ENCODE measurements at regions not wholly inside any gene's neighbourhood (a gene's known extent, or its start where the extent isn't known, plus 50 kb on each side); places are given as distances from the start of the nearest gene placed in this dataset.

DNA sequence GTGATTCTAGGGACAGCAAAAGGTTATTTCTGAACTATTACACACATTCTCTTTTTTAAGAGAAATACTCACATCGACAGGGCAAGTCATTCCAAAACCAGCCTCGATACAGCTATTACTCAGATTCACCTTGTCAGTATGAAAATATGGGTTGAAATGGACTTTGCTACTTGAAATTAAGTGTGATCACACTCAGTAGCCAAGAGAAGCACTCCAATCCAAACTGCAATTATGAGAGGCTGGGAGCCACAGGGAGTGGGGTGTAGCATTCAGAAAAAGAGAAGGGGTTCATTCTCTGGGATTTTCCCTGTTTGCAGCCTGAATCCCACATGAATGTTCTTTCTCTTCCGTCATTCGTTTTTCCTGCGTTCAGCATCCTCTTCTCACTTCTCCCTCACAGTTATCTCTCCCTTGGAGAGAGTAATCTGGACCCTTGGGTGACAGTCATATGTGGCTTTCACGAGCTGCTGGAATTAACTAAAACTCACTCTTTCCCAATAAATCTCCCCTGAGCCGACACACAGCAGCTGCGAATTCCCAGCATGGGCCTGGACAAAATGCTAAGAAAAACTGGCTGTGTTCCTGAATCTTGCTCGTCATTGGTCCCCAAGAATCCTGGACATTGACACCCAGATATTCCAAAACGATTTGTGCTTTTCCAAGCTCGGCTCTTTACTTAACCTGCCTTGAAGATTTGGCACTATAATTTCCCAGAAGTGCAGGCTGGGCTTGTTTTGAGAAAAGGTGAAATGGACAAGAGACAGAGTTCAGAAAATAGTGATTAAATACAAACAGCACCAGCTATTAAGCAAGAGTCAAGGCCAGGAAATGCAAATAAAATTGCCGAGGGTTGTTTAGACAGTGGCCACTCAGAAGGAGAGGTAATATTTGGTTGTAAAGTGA, 199.5 kb upstream of the PLEKHG7 start (continued):
- TF ChIP-seq PAX8 (IDR thresholded peaks at IDR 0.05) (no peak), FOXK2 (IDR thresholded peaks at IDR 0.05) (no peak), EZH2 (IDR thresholded peaks at IDR 0.05; ENCODE audit: borderline replicate concordance, control insufficient read depth, low read depth, low read length) (no peak), WRNIP1 (IDR thresholded peaks at IDR 0.05; ENCODE audit: borderline replicate concordance, low read depth, low read length) (no peak), HDGF (IDR thresholded peaks at IDR 0.05) (no peak; the same call in 1 of the 2 replicates), HCFC1 (IDR thresholded peaks at IDR 0.05; ENCODE audit: low read length) (0 out of 2 replicates have a peak, but pooled peaks have one; percentile 22), KAT2A (conservative IDR thresholded peaks at IDR 0.05; ENCODE audit: control insufficient read depth, low read depth, low read length) (no peak), RFX5 (IDR thresholded peaks at IDR 0.05; ENCODE audit: low read depth, low read length) (no peak), CBX5 (IDR thresholded peaks at IDR 0.05; ENCODE audit: low read depth) (peak; percentile 1; the same call in 1 of the 2 replicates), SIN3A (IDR thresholded peaks at IDR 0.05; ENCODE audit: low read depth, low read length) (no peak), SP1 (IDR thresholded peaks at IDR 0.05; ENCODE audit: low read depth, low read length) (peak; percentile 65), CHD2 (IDR thresholded peaks at IDR 0.05; ENCODE audit: borderline replicate concordance, low read depth, low read length) (no peak), NBN (IDR thresholded peaks at IDR 0.05) (no peak), IKZF2 (IDR thresholded peaks at IDR 0.05) (peak; percentile 98 to 99)
- TF ChIP-seq, protein P1, sequence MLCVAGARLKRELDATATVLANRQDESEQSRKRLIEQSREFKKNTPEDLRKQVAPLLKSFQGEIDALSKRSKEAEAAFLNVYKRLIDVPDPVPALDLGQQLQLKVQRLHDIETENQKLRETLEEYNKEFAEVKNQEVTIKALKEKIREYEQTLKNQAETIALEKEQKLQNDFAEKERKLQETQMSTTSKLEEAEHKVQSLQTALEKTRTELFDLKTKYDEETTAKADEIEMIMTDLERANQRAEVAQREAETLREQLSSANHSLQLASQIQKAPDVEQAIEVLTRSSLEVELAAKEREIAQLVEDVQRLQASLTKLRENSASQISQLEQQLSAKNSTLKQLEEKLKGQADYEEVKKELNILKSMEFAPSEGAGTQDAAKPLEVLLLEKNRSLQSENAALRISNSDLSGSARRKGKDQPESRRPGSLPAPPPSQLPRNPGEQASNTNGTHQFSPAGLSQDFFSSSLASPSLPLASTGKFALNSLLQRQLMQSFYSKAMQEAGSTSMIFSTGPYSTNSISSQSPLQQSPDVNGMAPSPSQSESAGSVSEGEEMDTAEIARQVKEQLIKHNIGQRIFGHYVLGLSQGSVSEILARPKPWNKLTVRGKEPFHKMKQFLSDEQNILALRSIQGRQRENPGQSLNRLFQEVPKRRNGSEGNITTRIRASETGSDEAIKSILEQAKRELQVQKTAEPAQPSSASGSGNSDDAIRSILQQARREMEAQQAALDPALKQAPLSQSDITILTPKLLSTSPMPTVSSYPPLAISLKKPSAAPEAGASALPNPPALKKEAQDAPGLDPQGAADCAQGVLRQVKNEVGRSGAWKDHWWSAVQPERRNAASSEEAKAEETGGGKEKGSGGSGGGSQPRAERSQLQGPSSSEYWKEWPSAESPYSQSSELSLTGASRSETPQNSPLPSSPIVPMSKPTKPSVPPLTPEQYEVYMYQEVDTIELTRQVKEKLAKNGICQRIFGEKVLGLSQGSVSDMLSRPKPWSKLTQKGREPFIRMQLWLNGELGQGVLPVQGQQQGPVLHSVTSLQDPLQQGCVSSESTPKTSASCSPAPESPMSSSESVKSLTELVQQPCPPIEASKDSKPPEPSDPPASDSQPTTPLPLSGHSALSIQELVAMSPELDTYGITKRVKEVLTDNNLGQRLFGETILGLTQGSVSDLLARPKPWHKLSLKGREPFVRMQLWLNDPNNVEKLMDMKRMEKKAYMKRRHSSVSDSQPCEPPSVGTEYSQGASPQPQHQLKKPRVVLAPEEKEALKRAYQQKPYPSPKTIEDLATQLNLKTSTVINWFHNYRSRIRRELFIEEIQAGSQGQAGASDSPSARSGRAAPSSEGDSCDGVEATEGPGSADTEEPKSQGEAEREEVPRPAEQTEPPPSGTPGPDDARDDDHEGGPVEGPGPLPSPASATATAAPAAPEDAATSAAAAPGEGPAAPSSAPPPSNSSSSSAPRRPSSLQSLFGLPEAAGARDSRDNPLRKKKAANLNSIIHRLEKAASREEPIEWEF (IDR thresholded peaks at IDR 0.05; ENCODE audit: insufficient replicate concordance, low read depth, low read length): peak; percentile 81
- TF ChIP-seq, protein P2, sequence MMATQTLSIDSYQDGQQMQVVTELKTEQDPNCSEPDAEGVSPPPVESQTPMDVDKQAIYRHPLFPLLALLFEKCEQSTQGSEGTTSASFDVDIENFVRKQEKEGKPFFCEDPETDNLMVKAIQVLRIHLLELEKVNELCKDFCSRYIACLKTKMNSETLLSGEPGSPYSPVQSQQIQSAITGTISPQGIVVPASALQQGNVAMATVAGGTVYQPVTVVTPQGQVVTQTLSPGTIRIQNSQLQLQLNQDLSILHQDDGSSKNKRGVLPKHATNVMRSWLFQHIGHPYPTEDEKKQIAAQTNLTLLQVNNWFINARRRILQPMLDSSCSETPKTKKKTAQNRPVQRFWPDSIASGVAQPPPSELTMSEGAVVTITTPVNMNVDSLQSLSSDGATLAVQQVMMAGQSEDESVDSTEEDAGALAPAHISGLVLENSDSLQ (IDR thresholded peaks at IDR 0.05): peak; percentile 3; the same call in 1 of the 2 replicates
- TF ChIP-seq, protein P3, sequence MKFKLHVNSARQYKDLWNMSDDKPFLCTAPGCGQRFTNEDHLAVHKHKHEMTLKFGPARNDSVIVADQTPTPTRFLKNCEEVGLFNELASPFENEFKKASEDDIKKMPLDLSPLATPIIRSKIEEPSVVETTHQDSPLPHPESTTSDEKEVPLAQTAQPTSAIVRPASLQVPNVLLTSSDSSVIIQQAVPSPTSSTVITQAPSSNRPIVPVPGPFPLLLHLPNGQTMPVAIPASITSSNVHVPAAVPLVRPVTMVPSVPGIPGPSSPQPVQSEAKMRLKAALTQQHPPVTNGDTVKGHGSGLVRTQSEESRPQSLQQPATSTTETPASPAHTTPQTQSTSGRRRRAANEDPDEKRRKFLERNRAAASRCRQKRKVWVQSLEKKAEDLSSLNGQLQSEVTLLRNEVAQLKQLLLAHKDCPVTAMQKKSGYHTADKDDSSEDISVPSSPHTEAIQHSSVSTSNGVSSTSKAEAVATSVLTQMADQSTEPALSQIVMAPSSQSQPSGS (IDR thresholded peaks at IDR 0.05; ENCODE audit: low read length): peak; percentile 100
- TF ChIP-seq, protein P4, sequence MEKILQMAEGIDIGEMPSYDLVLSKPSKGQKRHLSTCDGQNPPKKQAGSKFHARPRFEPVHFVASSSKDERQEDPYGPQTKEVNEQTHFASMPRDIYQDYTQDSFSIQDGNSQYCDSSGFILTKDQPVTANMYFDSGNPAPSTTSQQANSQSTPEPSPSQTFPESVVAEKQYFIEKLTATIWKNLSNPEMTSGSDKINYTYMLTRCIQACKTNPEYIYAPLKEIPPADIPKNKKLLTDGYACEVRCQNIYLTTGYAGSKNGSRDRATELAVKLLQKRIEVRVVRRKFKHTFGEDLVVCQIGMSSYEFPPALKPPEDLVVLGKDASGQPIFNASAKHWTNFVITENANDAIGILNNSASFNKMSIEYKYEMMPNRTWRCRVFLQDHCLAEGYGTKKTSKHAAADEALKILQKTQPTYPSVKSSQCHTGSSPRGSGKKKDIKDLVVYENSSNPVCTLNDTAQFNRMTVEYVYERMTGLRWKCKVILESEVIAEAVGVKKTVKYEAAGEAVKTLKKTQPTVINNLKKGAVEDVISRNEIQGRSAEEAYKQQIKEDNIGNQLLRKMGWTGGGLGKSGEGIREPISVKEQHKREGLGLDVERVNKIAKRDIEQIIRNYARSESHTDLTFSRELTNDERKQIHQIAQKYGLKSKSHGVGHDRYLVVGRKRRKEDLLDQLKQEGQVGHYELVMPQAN (conservative IDR thresholded peaks at IDR 0.05): 0 out of 2 replicates have a peak, but pooled peaks have one; percentile 14
- TF ChIP-seq, protein P5, sequence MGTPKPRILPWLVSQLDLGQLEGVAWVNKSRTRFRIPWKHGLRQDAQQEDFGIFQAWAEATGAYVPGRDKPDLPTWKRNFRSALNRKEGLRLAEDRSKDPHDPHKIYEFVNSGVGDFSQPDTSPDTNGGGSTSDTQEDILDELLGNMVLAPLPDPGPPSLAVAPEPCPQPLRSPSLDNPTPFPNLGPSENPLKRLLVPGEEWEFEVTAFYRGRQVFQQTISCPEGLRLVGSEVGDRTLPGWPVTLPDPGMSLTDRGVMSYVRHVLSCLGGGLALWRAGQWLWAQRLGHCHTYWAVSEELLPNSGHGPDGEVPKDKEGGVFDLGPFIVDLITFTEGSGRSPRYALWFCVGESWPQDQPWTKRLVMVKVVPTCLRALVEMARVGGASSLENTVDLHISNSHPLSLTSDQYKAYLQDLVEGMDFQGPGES (IDR thresholded peaks at IDR 0.05): no peak

Data from GM12878 (cell line).